Large intestine (tissue), 3 donors: ENCODE measurements at regions not wholly inside any gene's neighbourhood (a gene's known extent, or its start where the extent isn't known, plus 50 kb on each side); places are given as distances from the start of the nearest gene placed in this dataset.

Experiments
- DNase-seq, 2 donors: peaks; one replicate each; pipeline versions ENCODE4 v3.0.0 to v3.0.0-alpha.2; 2013
- H3K27ac ChIP-seq: one replicate; pipeline ENCODE4 v1.5.1; 2013; ENCODE audit warnings: low read length
- H3K27me3 ChIP-seq: 2 replicates; pipeline ENCODE4 v1.6.1; 2013; ENCODE audit warnings: low read length; ENCODE audit not compliant: control insufficient read depth, insufficient read depth
- H3K36me3 ChIP-seq: 2 replicates; pipeline ENCODE4 v1.6.1; 2013; ENCODE audit warnings: low read length; ENCODE audit not compliant: control insufficient read depth, insufficient read depth
- H3K4me1 ChIP-seq: one replicate; pipeline ENCODE4 v1.6.1; 2013; ENCODE audit warnings: low read length; ENCODE audit not compliant: control insufficient read depth, insufficient read depth
- H3K4me3 ChIP-seq: one replicate; pipeline ENCODE4 v1.5.1; 2013; ENCODE audit warnings: low read length
- H3K9me3 ChIP-seq: one replicate; pipeline ENCODE4 v1.6.1; 2013; ENCODE audit warnings: mild to moderate bottlenecking, low read depth, low read length, moderate library complexity; ENCODE audit not compliant: control insufficient read depth
- WGBS: methylation state at CpG from one replicate; pipeline ENCODE4 v1.1.5; 2013; ENCODE audit warnings: low lambda C conversion rate; ENCODE audit not compliant: insufficient coverage; 5-methylcytosine and 5-hydroxymethylcytosine counted together

DNA sequence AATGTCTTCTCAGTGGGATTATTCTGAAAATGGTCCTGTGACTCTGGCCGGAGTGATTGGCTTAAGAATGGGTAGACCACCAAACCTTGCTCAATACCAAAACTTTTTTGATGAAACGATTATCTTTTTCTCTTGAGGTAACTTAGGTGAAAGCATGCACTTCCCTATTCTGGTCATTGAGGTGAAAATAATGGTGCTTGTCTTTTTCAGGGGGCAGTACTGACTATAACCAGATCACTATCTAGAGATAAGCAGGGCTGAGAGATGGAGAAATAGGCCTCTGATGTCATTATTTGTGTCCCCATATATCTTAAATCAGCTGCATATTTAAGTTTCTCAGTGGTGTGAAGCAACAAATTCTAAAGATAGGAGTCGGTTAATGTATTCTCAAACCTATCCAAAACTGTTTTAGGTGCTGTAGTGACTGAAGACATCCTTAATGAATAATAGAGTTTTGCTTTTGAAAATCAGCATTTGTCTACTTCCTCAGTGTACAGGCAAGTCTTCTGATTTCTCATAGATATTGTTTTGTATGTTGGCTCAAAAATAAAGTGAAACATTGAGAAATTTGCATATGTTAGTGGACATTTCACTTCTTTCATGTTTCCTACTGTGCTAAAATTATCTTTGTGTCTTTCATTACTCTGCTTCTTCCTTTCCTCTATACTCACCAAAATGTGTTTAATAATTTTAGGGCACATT, 735.3 kb upstream of the ADGRL4 start:
- no CpG with 5 or more reads among the region's 3 CpGs for WGBS
- Histone ChIP-seq H3K4me1 (no peaks in the 10 kb centered on the region), H3K36me3 (no peaks in the 10 kb centered on the region), H3K9me3 (no peaks in the 10 kb centered on the region), H3K27ac (no peak overlapping the region), H3K27me3 (no peaks in the 10 kb centered on the region), H3K4me3 (no peak overlapping the region)
- DNase-seq, result no peak

- no peaks in the 10 kb centered on the region for H3K4me1 ChIP-seq
- no peak overlapping the region for H3K4me3 ChIP-seq
- no peak overlapping the region for H3K27ac ChIP-seq
- no peaks in the 10 kb centered on the region for H3K27me3 ChIP-seq
- no peaks in the 10 kb centered on the region for H3K36me3 ChIP-seq
- H3K9me3 ChIP-seq, result no peaks in the 10 kb centered on the region
- WGBS, result 100% methylated on average over 1 of the region's 1 CpG
- no peak for DNase-seq
Observed at GRCh38 chr1:79738101-79738500, 731.6 kb upstream of the ADGRL4 start.

DNA sequence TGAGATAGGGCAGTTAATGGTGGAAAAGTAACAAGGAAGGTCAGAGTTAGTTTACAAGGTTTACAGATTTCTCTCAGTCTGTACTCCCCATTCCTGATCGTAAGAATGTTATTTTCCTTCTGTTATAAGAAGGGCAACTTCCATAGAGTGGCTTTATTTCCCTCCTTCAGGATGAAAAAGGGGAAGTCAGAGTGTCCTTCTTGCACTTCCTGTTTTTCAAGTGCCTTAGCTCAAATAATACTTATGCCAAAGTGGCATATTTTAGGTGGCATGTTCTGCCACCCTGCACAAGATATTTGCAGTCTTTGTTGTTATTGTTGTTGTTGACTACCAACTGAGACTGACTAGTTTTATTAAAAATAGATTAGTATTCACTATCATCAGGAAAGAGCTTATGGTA, 730.7 kb upstream of the ADGRL4 start:
- H3K9me3 ChIP-seq, result no peaks in the 10 kb centered on the region
- H3K36me3 ChIP-seq, result no peaks in the 10 kb centered on the region
- H3K4me3 ChIP-seq, result no peak overlapping the region
- H3K4me1 ChIP-seq, result no peaks in the 10 kb centered on the region
- WGBS, result no CpG with 5 or more reads among the region's 1 CpG
- H3K27ac ChIP-seq, result no peak overlapping the region
- no peaks in the 10 kb centered on the region for H3K27me3 ChIP-seq
- no peak for DNase-seq

DNA sequence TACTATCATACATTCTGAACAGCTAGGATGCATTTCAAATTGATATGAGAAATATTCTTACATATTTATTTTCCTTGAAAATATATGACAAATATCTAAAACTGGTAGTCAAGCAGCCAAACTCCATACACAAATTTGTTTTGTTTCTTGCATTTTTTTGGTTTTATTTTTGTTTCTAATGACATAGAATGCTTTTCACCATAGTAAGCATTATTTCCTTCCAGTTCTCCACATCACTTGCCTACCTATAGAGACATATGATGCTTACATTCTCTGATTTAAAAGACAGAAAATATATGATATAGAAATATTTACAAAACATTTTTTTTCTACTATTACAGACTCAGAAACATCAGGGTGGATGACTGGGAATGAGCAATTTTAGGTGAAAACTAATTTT, 726.4 kb upstream of the ADGRL4 start:
- no peak overlapping the region for H3K27ac ChIP-seq
- no peaks in the 10 kb centered on the region for H3K4me1 ChIP-seq
- H3K9me3 ChIP-seq, result no peaks in the 10 kb centered on the region
- H3K4me3 ChIP-seq, result no peak overlapping the region
- H3K27me3 ChIP-seq, result no peaks in the 10 kb centered on the region
- DNase-seq, result no peak
- H3K36me3 ChIP-seq, result no peaks in the 10 kb centered on the region

GRCh38 chr1:79726911-79727310, 720.4 kb upstream of the ADGRL4 start:
- whole genome bisulfite sequencing, result 80% methylated on average over 1 of the region's 2 CpGs
- no peaks in the 10 kb centered on the region for H3K27me3 ChIP-seq
- DNase-seq, result no peak
- no peak overlapping the region for H3K27ac ChIP-seq
- H3K4me3 ChIP-seq, result no peak overlapping the region
- H3K36me3 ChIP-seq, result no peaks in the 10 kb centered on the region
- H3K9me3 ChIP-seq, result no peaks in the 10 kb centered on the region
- H3K4me1 ChIP-seq, result no peaks in the 10 kb centered on the region

GRCh38 chr1:79726321-79726720, 719.8 kb upstream of the ADGRL4 start:
- Histone ChIP-seq H3K9me3 (no peaks in the 10 kb centered on the region), H3K4me1 (no peaks in the 10 kb centered on the region), H3K4me3 (no peak overlapping the region), H3K27ac (no peak overlapping the region), H3K36me3 (no peaks in the 10 kb centered on the region), H3K27me3 (no peaks in the 10 kb centered on the region)
- 100% methylated on average over 2 of the region's 2 CpGs for WGBS
- no peak for DNase-seq

DNA sequence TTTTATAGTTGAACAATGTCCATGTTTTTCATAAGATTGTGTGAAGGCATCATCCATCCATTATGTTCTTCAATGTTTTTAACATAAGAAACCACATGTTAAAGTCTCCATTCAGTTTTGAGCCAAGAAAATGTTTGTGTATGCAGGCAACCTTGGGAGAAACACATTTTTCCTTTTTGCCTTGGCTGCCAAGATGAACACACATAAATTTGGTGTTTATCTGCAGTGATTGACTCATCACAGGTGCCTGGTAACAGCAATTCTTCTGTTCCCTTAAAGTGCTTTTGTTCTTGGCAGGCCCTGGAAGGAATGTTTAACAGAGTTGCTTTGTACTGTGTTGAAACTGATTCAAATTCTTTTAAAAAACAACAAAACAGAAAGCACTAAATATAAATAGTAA, 709.9 kb upstream of the ADGRL4 start:
- no peak for DNase-seq
- H3K27ac ChIP-seq, result no peak overlapping the region

DNA sequence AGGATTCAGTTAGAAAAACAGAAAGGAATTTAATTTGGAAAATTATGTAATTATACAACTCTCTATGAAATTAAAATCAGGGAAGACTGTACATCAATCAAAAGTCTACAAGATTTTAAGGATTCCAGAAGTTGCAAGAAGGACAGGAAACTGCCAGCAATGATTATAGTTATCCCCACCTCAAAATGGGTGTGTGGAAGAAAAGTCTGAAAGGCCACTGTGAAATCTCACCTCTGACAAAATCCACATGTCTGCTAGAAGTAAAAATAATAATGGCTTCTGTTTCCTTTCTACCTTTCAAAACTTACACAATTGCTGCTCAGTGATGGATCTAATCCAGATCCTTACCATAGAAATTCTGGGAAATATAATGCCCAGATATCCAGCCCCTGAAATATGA, 708.1 kb upstream of the ADGRL4 start:
- Histone ChIP-seq H3K27me3 (no peaks in the 10 kb centered on the region), H3K36me3 (no peaks in the 10 kb centered on the region), H3K4me1 (no peaks in the 10 kb centered on the region), H3K4me3 (no peak overlapping the region), H3K27ac (no peak overlapping the region), H3K9me3 (no peaks in the 10 kb centered on the region)
- no peak for DNase-seq

More for the DNA sequence above, 709.9 kb upstream of the ADGRL4 start:
- H3K4me1 ChIP-seq, result no peaks in the 10 kb centered on the region
- no peaks in the 10 kb centered on the region for H3K27me3 ChIP-seq
- H3K9me3 ChIP-seq, result no peaks in the 10 kb centered on the region
- no peaks in the 10 kb centered on the region for H3K36me3 ChIP-seq
- H3K4me3 ChIP-seq, result no peak overlapping the region

GRCh38 chr1:79711001-79711431, 704.5 kb upstream of the ADGRL4 start:
- WGBS, result no CpG with 5 or more reads among the region's 3 CpGs
- Histone ChIP-seq H3K4me1 (no peaks in the 10 kb centered on the region), H3K36me3 (no peaks in the 10 kb centered on the region), H3K27me3 (no peaks in the 10 kb centered on the region), H3K9me3 (no peaks in the 10 kb centered on the region), H3K27ac (no peak overlapping the region), H3K4me3 (no peak overlapping the region)
- DNase-seq, result peak; percentile 31 to 46

DNA sequence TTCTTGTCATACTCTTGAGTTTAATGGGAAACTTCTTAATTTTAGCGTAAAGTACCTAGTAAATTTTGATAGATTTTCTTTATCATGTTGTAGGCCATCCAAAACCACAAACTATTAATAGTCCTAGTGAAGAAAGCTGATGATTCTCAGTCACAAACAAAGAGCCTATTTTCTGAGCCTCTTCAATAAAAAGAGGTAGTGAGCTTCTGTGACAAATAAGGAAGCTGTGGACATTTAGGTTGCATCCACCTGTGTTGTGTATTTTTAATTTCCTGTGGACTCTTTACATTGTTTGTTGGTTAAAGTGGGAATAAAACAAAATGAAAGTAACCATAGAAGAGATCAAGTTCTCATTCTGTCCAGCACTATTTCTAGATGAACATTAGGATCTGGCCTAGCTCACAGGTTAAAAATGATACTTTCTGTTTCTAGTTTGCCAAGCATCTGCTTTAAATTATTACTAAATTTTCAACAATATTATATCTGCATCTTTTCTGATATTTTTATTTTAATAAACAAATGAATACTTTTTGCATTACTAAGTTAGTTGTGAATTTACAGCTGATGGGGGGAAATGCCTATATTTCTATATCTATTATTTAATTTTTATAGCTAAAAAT, 702.2 kb upstream of the ADGRL4 start:
- H3K27me3 ChIP-seq, result no peaks in the 10 kb centered on the region
- H3K36me3 ChIP-seq, result no peaks in the 10 kb centered on the region
- no peak overlapping the region for H3K4me3 ChIP-seq
- no peaks in the 10 kb centered on the region for H3K4me1 ChIP-seq
- H3K9me3 ChIP-seq, result no peaks in the 10 kb centered on the region
- 100% methylated on average over 1 of the region's 1 CpG for WGBS
- no peak for DNase-seq
- no peak overlapping the region for H3K27ac ChIP-seq

- WGBS, result 83% methylated on average over 1 of the region's 2 CpGs
- Histone ChIP-seq H3K36me3 (no peaks in the 10 kb centered on the region), H3K4me3 (no peak overlapping the region), H3K27me3 (no peaks in the 10 kb centered on the region), H3K4me1 (no peaks in the 10 kb centered on the region), H3K27ac (no peak overlapping the region), H3K9me3 (no peaks in the 10 kb centered on the region)
- no peak for DNase-seq
Observed at GRCh38 chr1:79705218-79705617, 698.7 kb upstream of the ADGRL4 start.
